GM18511 (cell line): ENCODE measurements at regions not wholly inside any gene's neighbourhood (a gene's known extent, or its start where the extent isn't known, plus 50 kb on each side); places are given as distances from the start of the nearest gene placed in this dataset.

Experiments
- ATAC-seq: cut with Tn5 transposase; IDR thresholded peaks from one replicate; pipeline ENCODE4 v1.9.1; 2021; ENCODE audit warnings: mild to moderate bottlenecking, moderate library complexity; ENCODE audit not compliant: unreplicated experiment

DNA sequence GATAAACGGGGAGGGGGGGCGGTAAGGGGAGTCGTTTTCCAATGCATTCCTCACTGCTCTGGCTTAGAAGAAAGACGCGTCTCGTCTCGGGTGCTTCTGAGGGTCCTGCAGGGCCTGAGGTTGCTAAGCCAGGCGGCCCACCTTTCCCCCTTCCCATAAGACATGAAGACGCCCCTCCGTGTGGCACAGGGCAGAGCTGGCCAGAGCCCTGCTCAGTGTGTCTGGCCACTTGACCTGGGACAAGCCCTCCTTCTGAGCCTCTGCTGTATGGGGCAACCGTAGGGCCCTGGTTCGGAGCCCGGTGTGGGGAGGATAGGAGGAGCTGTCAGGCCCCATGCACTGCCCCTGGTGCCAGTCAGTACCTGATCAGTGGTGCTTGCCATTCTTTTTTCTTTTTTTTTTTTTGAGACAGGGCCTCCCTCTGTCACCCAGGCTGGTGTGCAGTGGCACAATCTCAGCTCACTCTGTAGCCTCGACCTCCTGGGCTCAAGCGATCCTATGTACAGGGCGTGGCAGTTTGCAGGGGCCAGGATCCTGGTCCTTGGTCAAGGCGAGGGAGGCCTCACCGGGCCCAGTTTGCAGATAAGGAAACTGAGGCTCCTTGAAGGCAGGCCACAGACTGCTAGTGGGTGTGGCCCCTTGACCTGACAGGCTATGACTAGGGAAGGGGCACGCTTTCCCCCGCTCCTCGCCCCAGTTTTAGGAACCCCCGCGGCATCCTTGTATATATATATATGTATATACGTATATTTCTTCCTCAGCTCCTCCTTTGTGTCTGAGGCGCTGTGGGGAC, 172.3 kb upstream of the IER5L start:
- no peak for ATAC-seq

DNA sequence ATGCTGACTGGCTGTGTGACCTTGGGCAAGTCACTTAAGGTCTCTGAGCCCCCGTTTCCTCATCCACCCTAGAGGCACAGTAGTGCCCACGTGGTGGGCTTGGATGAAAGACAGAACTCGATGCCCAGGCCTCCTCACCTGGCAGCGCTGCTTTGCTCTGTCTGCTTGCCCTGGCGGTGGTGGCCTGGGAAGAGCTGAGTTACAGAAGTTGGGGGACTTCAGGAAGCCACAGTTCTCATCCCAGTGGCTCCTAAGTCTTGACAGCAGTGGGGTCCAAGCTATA, 171.5 kb upstream of the IER5L start:
- no peak for ATAC-seq

DNA sequence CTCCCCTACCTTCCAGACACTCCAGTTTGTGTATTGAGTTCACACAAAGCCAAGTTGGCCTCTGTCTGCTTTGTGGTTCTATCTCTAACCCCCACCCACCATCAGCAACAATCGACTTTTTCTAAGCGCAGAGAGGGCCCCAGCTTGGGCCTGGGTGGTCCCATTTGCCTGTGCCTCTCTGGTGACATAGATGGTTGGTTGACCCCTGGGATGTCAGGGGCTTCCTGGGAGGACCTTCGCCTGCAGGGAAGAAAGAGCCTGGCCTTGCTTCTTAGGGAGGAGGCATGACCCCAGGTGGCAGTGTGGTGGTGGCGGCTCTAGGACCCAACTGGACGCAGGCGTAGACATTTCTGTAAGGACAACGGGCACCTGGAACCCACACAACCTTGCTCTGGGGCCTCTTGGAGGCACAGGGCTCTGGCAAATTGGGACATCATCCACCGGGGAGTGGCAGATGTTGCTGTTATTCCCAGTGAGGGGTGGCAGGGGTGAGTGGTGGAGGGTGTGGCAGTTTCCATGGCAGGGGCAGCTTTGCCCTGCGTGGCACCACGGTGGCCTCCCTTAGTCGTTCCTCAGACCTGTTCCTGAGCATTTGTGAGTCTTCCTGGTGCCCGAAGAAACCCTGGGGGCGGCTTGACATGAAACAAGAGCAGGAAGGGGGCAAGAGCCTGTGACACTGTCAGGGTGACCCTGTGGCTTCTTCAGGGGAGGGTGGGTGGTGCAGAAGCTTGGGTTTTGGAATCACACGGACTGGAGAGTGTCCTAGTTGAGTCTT, 171.0 kb upstream of the IER5L start:
- no peak for ATAC-seq

DNA sequence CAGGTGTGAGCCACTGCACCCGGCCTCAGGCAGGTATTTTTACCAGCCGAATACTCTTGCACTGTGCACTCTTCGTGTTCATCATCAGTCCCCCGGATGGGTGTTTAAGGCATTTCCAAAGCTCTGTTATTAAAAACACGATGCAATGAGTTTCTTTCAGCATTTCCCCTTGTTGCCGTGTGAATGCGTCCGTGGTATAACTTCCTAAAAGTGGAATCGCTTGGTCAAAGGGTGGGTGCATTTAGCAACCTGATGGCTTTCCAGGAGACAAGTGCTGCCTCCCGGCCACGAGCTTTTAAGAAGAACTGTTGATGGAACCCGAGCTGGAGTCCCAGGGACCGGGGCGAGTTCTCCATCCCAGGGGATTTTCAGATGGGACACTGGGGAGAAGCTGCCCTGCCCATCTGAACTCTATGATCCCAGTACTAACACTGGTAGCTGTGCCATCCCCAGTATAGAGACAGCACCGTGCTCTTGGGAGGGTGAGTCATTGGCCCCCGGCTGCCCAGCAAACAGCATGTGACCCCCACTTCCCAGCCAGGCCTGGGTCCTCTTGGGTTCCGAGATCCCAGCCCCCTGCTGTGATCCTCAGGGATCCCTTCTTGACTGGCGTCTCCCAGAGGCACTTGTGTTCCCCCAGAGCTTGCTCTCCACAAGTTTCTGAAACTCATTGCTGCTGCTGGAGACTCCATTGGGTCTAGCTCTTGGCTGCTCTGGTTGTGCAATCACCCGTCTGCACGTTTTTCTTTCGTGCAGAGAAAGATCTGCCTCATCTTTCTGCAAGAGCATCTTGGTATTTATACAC, 169.5 kb upstream of the IER5L start:
- no peak for ATAC-seq

DNA sequence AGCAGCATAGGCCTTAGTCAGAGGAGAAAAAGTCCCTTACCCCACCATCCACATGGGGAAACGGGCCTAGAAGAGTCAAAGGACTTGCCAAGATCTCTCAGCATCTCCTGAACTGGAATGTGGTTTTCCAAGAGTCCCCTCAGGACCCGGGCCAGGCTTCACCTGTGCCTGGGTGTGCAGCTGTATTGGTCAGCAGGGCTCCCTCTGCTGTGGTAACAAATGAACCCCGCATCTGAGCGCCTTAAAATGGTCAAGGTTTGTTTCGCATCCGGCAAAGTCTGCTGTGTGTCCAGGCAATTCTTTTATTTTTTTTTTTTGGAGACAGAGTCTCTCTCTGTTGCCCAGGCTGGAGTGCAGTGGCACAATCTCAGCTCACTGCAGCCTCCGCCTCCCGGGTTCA, 168.0 kb upstream of the IER5L start:
- no peak for ATAC-seq

DNA sequence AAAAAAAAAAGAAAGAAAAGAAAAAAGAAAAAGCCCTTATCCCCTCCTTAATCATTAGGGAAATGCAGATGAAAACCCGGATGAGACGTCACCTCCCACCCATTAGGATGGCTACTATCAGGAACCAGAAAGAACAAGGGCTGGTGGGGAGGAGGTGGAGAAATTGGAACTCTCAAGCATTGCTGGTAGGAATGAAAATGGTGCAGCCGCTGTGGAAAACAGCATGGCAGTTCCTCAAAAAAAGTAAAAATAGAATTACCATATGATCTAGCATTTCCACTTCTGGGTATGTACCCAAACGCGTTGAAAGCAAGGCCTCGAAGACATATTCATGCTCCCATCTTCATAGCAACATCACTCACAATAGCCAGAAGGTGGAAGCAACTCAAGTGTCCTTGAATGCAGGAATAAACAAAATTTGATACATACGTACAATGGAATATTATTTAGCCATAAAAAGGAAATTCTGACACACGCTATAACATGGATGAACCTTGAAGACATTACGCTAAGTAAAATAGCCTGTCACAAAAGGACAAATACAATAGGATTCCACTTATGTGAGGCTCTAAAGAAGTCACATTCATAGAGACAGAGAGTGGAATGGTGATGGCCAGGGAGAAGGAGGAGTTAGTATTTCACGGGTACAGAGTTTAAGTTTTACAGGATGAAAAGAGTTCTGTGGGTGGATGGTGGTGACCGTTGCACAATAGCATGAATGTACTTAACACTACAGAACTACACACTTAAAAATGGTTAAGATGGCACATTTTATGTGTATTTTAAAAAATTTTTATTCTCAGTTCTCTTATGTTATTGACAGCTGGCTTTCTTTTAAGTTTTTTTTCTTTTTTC, 166.8 kb upstream of the IER5L start:
- no peak for ATAC-seq

DNA sequence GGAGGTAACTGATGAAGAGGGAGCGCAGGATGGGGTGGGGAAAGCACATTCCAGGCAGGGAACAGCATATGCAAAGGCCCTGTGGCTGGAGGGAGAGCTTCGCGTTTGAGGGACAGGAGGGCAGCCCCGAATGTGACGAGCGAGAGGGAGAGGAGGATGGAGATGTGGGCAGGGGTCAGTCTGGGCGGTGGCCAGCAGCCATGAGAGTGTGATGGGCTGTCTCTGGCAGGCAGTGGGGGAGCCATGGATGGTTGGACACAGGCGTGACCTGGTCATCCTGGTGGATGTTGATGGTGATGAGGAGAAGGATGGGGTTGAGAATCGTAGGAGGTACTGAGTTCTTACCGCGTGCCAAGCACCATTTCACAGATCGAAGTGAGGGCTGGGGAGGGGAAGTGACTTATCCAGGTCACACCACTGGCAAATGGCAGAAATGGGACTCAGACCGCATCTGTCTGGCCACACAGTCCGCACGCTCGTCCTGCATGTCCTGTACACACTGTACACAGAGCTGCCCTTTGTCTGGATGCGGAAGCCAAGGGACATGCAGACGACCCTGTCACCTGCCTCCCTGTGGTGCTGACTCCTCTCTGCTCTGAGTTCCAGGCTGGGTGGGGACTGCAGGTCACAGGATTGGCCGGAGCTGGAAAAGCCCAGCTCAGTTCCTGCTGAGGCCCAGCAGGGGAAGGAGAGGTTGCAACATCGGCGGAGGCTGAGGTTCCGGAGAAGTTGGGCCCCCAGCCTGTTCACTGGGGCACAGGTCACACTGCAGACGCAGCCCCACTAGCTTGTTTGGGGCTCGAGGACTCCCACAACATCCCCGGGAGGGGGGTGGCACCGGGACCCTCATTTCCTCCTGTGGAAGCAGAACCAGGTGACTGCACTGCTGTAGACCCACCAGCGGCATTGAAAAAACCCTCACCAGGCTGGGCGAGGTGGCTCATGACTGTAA, 165.6 kb upstream of the IER5L start:
- no peak for ATAC-seq

DNA sequence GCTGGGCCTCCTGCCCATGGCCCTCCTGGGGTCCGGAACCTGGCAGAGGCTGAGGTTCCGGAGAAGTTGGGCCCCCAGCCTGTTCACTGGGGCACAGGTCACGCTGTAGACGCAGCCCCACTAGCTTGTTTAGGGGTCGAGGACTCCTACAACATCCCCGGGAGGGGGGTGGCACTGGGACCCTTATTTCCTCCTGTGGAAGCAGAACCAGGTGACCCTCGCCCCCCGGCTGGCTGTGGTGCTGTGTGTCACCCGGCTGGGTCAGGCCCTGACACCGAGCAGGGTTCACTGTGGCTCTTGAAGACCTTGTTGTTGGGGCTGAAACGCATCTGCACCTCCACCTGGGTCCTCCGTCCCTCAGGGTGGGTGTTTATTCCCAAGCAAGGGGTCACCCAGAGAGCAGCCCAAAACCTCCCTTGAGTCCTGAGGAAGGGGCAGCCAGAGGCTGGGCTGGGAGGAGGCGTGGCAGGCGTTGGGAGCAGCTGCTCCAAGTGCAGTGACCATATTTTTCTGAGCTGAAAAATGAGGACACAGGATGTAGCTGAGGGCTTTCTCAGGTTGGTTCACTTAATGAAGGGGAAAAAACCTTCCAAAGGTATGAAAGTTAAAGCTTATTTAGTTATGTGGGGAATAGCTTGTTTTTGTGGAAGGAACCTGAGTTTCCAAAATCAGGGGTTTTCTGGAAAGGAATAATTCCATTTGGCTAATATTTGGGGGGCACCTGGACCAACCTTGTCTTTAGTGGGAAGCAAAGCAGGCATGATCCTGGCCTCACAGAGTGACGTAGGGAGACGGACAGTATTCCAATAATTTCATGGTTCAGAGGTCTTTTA, 164.7 kb upstream of the IER5L start:
- ATAC-seq: no peak

DNA sequence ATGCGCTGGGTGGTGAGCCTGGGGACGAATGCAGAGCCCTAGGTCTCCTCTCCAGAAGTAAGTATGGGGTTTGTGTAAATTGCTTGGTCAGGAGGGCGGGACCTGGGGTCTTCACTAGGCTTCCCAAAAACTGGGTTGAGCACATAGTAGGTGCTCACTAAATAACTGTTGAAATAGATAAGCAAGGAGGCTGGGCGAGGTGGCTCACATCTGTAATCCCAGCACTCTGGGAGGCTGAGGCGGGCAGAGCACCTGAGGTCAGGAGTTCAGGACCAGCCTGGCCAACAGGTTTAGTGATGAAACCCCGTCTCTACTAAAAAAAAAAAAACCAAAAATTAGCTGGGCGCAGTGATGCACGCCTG, 163.9 kb upstream of the IER5L start:
- no peak for ATAC-seq

DNA sequence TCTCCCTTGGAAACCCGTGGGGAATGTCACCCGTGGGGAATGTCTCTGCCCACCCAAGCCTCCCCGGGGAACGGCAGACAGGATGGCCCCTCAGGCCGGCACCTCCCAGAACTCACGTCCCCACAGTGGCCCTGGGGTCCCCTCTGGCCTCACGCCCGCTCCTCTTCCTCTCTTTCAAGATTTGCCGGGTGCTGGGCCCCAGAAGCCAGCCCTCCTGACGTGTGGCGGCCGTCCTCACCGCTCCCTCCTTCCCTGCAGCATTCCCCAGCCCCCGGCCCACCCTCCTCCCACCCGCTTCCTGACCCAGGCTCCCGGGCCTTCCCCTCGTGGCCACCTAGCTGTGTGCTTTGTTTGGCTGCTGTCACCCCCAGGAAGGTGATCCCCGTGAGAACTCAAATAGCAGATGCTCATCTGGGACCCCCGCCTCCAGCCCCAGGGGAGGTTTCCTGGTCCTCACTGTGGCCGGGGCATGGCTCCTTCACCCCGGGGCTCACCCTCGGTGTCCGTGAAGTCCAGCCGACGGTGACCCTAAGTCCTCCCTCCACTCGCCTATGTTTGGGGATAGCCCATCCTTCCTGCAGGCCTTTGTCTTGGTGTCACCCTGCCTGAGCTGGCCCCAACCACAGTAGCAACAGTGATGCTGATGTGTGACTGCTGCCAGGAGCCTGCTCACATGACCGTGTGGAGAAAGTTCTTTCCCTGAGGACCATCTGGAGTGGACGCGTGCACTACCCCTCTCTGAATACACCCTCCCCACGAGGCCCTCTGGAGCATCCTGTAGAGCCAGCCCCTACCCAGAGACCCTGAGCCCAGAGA, 163.3 kb upstream of the IER5L start:
- ATAC-seq: no peak

DNA sequence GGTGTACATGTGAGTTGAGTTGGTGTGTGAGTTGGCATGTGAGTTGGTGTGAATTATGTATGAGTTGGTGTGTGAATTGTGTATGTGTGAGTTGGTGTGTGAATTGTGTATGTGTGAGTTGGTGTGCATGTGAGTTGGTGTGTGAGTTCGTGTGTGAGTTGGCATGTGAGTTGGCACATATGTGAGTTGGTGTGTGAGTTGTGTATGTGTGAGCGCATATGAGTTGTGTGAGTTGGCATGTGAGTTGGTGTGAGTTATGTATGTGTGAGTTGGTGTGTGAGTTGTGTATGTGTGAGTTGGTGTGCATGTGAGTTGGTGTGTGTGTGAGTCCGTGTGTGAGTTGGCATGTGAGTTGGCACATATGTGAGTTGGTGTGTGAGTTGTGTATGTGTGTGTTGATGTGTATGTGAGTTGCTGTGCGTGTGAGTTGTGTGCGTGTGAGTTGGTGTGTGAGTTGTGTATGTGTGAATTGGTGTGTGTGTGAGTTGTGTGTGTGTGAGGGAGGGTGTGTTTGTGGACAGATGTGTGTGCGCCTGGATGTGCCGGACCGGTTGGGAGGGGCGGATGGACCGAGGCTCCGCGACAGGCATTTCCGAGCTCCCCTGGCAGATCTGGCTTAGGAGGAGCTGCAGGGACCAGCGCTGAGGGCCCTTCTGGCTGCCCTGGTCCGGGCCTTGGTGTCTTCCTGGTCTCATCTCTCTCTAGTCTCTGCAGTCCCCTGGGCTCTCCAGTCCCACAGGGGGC, 162.5 kb upstream of the IER5L start:
- no peak for ATAC-seq

DNA sequence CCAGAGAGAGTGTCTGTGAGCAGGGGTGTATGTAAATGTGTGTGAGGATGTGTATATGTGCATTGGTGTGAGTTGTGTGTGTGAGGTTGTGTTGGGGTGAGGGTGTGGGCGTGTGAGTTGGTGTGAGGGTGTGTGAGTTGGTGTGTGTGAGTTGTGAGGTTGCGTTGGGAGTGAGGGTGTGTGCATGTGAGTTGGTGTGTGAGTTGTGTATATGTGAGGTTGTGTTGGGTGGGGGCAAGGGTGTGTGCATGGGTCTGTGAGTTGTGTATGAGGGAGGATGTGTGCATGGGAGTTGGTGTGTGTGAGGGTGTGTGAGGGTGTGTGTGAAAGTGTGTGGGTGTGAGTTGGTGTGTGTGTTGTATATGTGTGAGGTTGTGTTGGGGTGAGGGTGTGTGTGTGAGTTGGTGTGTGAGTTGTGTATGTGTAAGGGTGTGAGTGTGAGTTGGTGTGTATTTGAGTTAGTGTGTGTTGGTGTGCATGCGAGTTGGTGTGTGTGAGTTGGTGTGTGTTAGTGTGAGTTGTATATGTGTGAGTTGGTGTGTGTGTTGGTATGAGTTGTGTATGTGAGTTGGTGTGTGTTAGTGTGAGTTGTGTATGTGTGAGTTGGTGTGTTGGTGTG, 161.6 kb upstream of the IER5L start:
- no peak for ATAC-seq

DNA sequence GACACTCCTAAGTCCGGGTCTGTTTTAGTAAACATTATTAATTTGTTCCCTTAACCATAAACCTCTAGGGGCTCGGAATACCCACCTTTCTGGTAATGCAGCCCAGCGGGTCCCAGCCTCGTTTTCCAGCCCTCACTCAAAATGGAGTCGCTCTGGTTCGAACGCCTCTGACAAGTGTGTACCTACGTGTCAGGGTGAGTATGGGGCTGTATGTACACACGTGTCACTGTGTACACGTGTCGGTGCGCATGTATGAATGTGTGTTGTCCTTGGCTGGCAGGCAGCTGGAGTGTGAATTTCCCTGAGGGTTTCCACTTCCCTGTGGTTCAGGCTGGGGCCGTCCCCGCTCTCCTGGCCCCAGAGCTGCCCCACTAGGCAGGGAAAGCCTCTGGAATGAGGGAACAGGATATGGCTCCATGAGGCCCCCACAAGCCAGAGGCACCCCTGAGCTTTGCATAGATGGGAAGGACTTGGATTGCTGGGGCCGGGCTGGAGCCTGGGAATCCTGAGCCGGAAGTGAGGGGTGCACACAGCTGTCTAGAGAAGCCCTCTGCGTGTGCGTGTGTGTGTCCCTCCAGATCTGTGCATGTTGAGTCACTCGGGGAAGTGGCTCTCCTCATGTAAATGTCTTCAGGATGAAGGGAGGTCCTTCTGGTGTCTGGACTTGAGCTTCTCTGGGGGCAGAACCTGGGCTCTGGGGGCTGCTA, 160.8 kb upstream of the IER5L start:
- no peak for ATAC-seq

DNA sequence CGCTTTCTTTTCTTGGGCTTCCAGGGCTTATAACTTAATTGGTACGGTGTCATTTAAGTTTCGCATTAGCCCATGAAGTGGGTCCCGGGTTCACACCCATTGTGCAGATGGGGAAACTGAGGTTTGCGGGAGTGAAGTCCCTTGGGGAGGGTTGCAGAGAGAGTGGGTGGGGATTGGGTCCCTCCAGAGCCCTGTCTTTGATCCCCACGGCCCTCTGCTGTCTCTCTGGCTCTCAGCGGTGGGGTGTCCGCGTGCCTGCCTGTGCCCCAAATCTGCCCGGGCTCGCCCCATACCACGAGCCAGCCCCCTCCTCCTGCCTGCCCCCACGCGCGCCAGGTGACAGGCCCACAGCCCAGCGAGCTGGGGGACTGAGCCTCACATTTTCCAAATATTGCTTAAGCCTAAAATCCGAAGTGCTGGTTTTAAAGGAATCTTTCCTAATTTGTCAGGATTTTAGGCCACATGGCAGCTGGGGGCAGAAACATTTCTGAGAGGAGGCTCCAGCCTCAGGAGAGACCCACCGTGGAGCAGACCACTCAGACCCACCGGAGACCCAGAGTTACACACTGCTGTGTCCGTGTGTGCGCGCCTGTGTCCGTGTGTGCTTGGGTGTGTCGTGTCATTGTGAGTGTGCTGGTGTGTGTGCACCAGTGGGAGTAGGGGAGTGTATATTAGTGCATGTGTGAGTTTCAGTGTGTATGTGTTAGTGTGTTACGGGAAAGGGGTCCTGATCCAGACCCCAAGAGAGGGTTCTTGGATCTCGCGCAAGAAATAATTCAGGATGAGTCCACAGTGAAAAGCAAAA, 159.5 kb upstream of the IER5L start:
- no peak for ATAC-seq

DNA sequence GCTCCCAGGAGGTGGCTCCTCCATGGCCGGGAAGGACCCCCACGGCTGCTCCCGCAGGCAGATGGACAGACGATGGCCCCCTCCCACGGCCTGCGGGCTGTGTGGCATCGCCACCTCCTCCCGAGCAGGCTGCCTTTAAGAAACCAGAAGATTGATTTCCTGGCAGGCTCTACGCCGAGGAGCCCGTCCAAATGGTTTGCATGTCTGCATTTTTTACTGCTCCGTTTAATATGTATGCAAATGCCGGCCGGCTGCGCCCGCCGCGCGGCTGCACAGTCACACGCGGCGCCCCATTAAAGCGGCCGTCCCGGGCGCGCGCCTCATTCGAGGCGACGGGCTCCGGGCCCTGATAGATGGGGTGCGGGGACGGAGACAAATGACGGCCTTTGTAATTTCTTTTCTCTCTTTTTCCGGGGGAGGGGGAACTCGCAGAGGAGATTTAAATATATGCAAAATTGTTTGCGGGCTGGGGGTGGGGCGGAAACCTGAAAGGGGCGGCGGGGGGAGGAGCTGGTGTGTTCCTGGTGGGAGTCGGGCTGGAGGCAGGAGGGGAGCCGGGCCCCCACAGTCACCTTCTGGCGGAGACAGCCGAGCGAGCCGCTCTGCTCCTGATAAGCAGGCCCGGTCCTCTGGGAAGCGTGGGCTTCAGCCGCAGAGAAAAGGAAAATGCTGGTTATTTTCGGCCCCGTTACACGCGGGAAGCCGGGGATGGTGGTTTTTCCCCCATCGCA, 158.7 kb upstream of the IER5L start:
- ATAC-seq: no peak
